ENCODE measurements at regions not wholly inside any gene's neighbourhood (a gene's known extent, or its start where the extent isn't known, plus 50 kb on each side); places are given as distances from the start of the nearest gene placed in this dataset.
"Not testable (repeated sequence)": the region's sequence is repeated elsewhere in the genome, so short reads cannot be mapped to it uniquely, and the experiment has no call there.

- DNase-seq (ENCODE audit: low read depth in 3 of 3, low spot score in 2 of 3): no peak
Measured at GRCh38 chr3:150140614-150141321, 170.1 kb upstream of the PFN2 start.

- DNase-seq (ENCODE audit: low read depth in 3 of 3, low spot score in 2 of 3): no peak
Measured at GRCh38 chr3:150138824-150139223, 168.1 kb upstream of the PFN2 start.

- no peak for DNase-seq (ENCODE audit: low read depth in 3 of 3, low spot score in 2 of 3)
Measured at GRCh38 chr3:150136242-150136641, 165.5 kb upstream of the PFN2 start.

GRCh38 chr3:150135287-150135721, 164.6 kb upstream of the PFN2 start:
- no peak for DNase-seq (ENCODE audit: low read depth in 3 of 3, low spot score in 2 of 3)

- no peak for DNase-seq (ENCODE audit: low read depth in 3 of 3, low spot score in 2 of 3)
Measured at GRCh38 chr3:150133293-150133692, 162.6 kb upstream of the PFN2 start.

GRCh38 chr3:150132101-150132749, 161.5 kb upstream of the PFN2 start:
- DNase-seq (ENCODE audit: low read depth in 3 of 3, low spot score in 2 of 3): no peak

GRCh38 chr3:150131663-150132062, 161.0 kb upstream of the PFN2 start:
- DNase-seq (ENCODE audit: low read depth in 3 of 3, low spot score in 2 of 3): no peak

- DNase-seq (ENCODE audit: low read depth in 3 of 3, low spot score in 2 of 3): no peak
Measured at GRCh38 chr3:150130404-150131100, 159.9 kb upstream of the PFN2 start.

- no peak for DNase-seq (ENCODE audit: low read depth in 3 of 3, low spot score in 2 of 3)
Measured at GRCh38 chr3:150129166-150129565, 158.5 kb upstream of the PFN2 start.

GRCh38 chr3:150128126-150128525, 157.4 kb upstream of the PFN2 start:
- no peak for DNase-seq (ENCODE audit: low read depth in 3 of 3, low spot score in 2 of 3)

GRCh38 chr3:150127011-150127490, 156.4 kb upstream of the PFN2 start:
- DNase-seq (ENCODE audit: low read depth in 3 of 3, low spot score in 2 of 3): no peak

GRCh38 chr3:150124142-150124541, 153.4 kb upstream of the PFN2 start:
- DNase-seq (ENCODE audit: low read depth in 3 of 3, low spot score in 2 of 3): no peak

- DNase-seq (ENCODE audit: low read depth in 3 of 3, low spot score in 2 of 3): not testable (repeated sequence)
Measured at GRCh38 chr3:150123249-150123648, 152.6 kb upstream of the PFN2 start.

GRCh38 chr3:150118219-150118618, 147.5 kb upstream of the PFN2 start:
- DNase-seq (ENCODE audit: low read depth in 3 of 3, low spot score in 2 of 3): no peak

GRCh38 chr3:150117076-150117475, 146.4 kb upstream of the PFN2 start:
- DNase-seq (ENCODE audit: low read depth in 3 of 3, low spot score in 2 of 3): no peak

- DNase-seq (ENCODE audit: low read depth in 3 of 3, low spot score in 2 of 3): no peak
Measured at GRCh38 chr3:150116196-150116595, 145.5 kb upstream of the PFN2 start.

- no peak for DNase-seq (ENCODE audit: low read depth in 3 of 3, low spot score in 2 of 3)
Measured at GRCh38 chr3:150114873-150115540, 144.3 kb upstream of the PFN2 start.

- no peak for DNase-seq (ENCODE audit: low read depth in 3 of 3, low spot score in 2 of 3)
Measured at GRCh38 chr3:150114273-150114672, 143.6 kb upstream of the PFN2 start.

GRCh38 chr3:150110097-150110496, 139.4 kb upstream of the PFN2 start:
- no peak for DNase-seq (ENCODE audit: low read depth in 3 of 3, low spot score in 2 of 3)

GRCh38 chr3:150107429-150108175, 136.9 kb upstream of the PFN2 start:
- no peak for DNase-seq (ENCODE audit: low read depth in 3 of 3, low spot score in 2 of 3)

All from right renal cortex interstitium (tissue), 3 donors.